HUES48 (cell line): ENCODE measurements at regions not wholly inside any gene's neighbourhood (a gene's known extent, or its start where the extent isn't known, plus 50 kb on each side); places are given as distances from the start of the nearest gene placed in this dataset.

Experiments used
- H3K27ac ChIP-seq: one replicate; pipeline ENCODE4 v1.7.0; 2013; ENCODE audit warnings: low read depth, low read length, inconsistent platforms
- H3K27me3 ChIP-seq: 2 replicates; pipeline ENCODE4 v1.6.1; 2013; ENCODE audit warnings: mild to moderate bottlenecking, low read length; ENCODE audit not compliant: control insufficient read depth, insufficient read depth
- H3K36me3 ChIP-seq: 2 replicates; pipeline ENCODE4 v1.6.1; 2013; ENCODE audit warnings: low read length; ENCODE audit not compliant: control insufficient read depth, insufficient read depth
- H3K4me1 ChIP-seq: 2 replicates; pipeline ENCODE4 v1.6.1; 2013; ENCODE audit warnings: mild to moderate bottlenecking, low read length; ENCODE audit not compliant: control insufficient read depth, insufficient read depth
- H3K4me3 ChIP-seq: 2 replicates; pipeline ENCODE4 v1.5.1; 2013; ENCODE audit warnings: mild to moderate bottlenecking, low read depth, low read length
- H3K9ac ChIP-seq: 2 replicates; pipeline ENCODE4 v1.6.1; 2013; ENCODE audit warnings: mild to moderate bottlenecking, low read depth, low read length, moderate library complexity
- H3K9me3 ChIP-seq: 2 replicates; pipeline ENCODE4 v1.6.1; 2013; ENCODE audit warnings: low read length; ENCODE audit not compliant: control insufficient read depth, insufficient read depth

- Histone ChIP-seq H3K9ac (no peak overlapping the region), H3K27me3 (no peaks in the 10 kb centered on the region), H3K4me3 (no peak overlapping the region), H3K4me1 (no peaks in the 10 kb centered on the region), H3K27ac (no peak overlapping the region), H3K36me3 (no peaks in the 10 kb centered on the region), H3K9me3 (no peaks in the 10 kb centered on the region)
Measured at GRCh38 chr10:106424981-106425380, 739.5 kb downstream of the SORCS1 start.

GRCh38 chr10:106424054-106424453, 740.5 kb downstream of the SORCS1 start:
- H3K9me3 ChIP-seq = no peaks in the 10 kb centered on the region
- H3K36me3 ChIP-seq = no peaks in the 10 kb centered on the region
- no peak overlapping the region for H3K4me3 ChIP-seq
- no peak overlapping the region for H3K9ac ChIP-seq
- H3K27ac ChIP-seq = no peak overlapping the region
- H3K27me3 ChIP-seq = no peaks in the 10 kb centered on the region
- H3K4me1 ChIP-seq = no peaks in the 10 kb centered on the region

DNA sequence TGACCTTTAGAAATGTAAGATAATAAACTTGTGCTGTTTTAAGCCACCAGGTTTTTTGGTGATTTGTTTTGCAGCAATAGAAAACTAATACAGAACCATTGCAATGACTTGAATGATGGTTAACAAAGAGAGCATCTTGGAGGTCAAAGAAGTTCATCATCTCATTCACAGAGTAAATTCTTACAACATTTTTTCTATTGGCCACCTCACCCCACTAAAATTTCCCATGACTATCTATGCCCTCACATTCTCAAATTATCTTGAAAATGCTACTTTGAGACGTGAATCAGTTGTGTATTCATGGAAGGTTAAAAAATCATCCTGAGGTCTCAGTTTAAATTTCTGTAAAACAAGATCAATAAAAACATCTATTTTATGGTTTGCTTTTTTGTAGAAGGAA, 754.2 kb downstream of the SORCS1 start:
- H3K9me3 ChIP-seq = no peaks in the 10 kb centered on the region
- no peaks in the 10 kb centered on the region for H3K4me1 ChIP-seq
- H3K4me3 ChIP-seq = no peak overlapping the region
- H3K36me3 ChIP-seq = no peaks in the 10 kb centered on the region
- H3K27me3 ChIP-seq = no peaks in the 10 kb centered on the region
- no peak overlapping the region for H3K9ac ChIP-seq
- no peak overlapping the region for H3K27ac ChIP-seq

- H3K4me3 ChIP-seq = no peak overlapping the region
- no peaks in the 10 kb centered on the region for H3K36me3 ChIP-seq
- H3K4me1 ChIP-seq = peaks cover 3% of the 10 kb centered on the region; the same call in 1 of the 2 replicates
- no peaks in the 10 kb centered on the region for H3K9me3 ChIP-seq
- H3K9ac ChIP-seq = no peak overlapping the region
- H3K27ac ChIP-seq = no peak overlapping the region
- no peaks in the 10 kb centered on the region for H3K27me3 ChIP-seq
Measured at GRCh38 chr10:106405141-106405540, 759.4 kb downstream of the SORCS1 start.

DNA sequence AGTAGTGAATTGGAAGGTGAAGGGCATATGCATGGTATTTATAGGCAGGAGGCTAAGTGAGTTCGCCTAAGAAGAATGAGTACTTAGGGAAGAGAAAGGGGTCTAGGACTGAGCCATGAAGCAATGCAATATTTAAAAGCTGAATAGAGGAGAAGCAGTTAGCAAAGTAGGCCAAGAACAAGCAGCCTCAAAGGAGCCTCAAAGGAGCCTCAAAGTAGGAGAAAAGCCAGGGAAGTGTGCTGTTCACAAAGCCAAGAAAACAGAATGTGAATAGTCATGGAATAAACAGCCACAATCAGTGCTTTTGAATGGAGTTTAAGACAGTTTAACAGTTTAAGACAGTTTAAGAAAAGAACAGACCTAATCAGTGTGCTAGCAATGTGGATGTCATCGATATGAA, 762.0 kb downstream of the SORCS1 start:
- Histone ChIP-seq H3K4me1 (peaks cover 3% of the 10 kb centered on the region; the same call in 1 of the 2 replicates), H3K9ac (no peak overlapping the region), H3K27me3 (no peaks in the 10 kb centered on the region), H3K27ac (no peak overlapping the region), H3K9me3 (no peaks in the 10 kb centered on the region), H3K36me3 (no peaks in the 10 kb centered on the region), H3K4me3 (no peak overlapping the region)

DNA sequence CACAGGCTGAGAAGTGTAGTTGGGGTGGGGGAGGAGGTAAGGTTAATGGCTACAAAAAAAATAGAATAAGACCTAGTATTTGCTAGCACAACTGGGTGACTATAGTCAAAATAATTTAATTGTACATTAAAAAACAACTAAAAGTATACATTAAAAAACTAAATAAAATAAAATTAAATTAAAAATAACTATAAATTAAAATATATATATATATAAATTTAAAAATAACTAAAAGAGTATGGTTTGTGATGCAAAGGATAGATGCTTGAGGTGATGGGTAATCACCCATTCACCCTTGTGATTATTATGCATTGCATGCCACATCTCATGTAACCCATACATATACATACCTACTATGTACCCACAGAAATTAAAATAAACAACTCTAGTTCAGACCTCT, 762.5 kb downstream of the SORCS1 start:
- Histone ChIP-seq H3K4me3 (no peak overlapping the region), H3K27me3 (no peaks in the 10 kb centered on the region), H3K27ac (no peak overlapping the region), H3K4me1 (peaks cover 3% of the 10 kb centered on the region; the same call in 1 of the 2 replicates), H3K9me3 (no peaks in the 10 kb centered on the region), H3K9ac (no peak overlapping the region), H3K36me3 (no peaks in the 10 kb centered on the region)

- H3K4me1 ChIP-seq = peaks cover 3% of the 10 kb centered on the region; the same call in 1 of the 2 replicates
- no peaks in the 10 kb centered on the region for H3K27me3 ChIP-seq
- H3K4me3 ChIP-seq = no peak overlapping the region
- no peaks in the 10 kb centered on the region for H3K36me3 ChIP-seq
- H3K27ac ChIP-seq = no peak overlapping the region
- H3K9ac ChIP-seq = no peak overlapping the region
- H3K9me3 ChIP-seq = no peaks in the 10 kb centered on the region
Measured at GRCh38 chr10:106401161-106401560, 763.3 kb downstream of the SORCS1 start.

DNA sequence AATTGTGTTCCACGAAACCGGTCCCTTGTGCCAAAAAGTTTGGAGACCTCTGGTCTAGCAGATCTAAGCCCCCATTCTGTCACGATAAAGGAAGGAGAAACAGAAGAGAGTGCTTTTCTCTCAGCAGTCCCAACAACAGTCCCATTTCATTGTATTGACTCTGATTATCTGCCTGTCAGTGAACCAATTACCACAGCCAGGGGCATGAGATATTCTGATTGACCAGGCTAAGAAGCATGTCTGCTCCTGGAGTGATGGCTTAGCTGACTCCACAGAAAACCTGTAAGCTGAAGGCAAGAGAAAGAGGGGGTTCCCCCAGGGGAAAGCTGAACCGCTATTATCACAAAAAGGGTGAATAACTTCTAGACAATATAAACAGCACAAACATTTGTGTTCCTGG, 765.4 kb downstream of the SORCS1 start:
- H3K27me3 ChIP-seq = no peaks in the 10 kb centered on the region
- no peak overlapping the region for H3K4me3 ChIP-seq
- no peak overlapping the region for H3K9ac ChIP-seq
- H3K9me3 ChIP-seq = no peaks in the 10 kb centered on the region
- peaks cover 3% of the 10 kb centered on the region; the same call in 1 of the 2 replicates for H3K4me1 ChIP-seq
- H3K27ac ChIP-seq = no peak overlapping the region
- no peaks in the 10 kb centered on the region for H3K36me3 ChIP-seq

DNA sequence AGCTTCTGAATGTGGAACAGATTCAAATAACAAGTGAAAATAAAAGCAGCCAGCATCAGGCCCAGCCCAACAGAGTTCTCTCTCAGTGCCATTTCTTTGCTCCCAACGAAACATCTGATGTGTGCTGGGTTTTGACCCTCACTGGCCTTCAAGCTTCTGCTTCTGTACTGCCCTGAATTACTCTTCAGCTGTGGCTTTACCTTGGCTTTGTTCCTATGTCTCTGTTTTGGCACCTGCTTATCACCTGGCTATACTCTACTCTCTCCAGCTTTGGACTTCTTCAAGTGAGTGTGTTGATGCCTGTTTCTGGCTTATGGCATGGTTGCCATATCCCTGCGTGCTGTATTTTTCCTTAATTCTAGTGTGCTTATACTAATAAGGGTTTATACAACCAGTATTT, 768.3 kb downstream of the SORCS1 start:
- Histone ChIP-seq H3K4me1 (no peaks in the 10 kb centered on the region), H3K9me3 (no peaks in the 10 kb centered on the region), H3K27me3 (no peaks in the 10 kb centered on the region), H3K9ac (no peak overlapping the region), H3K27ac (no peak overlapping the region), H3K36me3 (no peaks in the 10 kb centered on the region), H3K4me3 (no peak overlapping the region)

DNA sequence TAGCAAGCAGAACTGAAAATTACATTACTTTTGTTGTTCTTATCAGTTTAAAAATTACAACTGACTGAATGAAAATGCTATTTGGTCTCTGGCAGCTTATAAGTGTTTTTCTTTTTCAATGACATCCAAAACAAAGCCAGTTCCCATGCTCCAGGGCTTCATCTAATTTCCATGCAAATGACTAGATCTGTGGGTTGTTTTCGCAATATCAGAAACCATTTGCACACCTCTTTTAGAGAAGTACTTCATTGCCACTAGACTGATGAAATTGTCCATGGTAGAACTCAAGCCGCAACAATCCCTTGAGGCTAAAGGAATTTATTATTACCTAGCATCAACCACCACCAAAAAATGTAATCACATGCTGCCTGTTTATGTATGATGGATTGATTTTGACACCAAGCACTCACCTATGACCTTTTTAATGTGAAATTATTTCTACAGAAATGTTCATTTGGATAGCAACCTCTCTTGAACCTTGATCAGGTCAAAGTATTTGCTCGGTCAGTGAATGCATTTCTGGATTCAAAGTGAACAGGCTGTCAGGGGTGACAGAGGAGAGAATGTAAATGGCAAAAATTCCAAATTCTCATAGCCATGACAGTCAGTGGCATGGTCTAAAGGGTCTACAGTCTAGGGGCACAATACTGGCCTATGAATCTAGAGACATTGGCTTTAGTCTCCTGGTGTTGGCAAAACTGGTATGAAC, 769.3 kb downstream of the SORCS1 start:
- Histone ChIP-seq H3K9me3 (no peaks in the 10 kb centered on the region), H3K27ac (no peak overlapping the region), H3K27me3 (no peaks in the 10 kb centered on the region), H3K4me3 (no peak overlapping the region), H3K4me1 (no peaks in the 10 kb centered on the region), H3K9ac (no peak overlapping the region), H3K36me3 (no peaks in the 10 kb centered on the region)

GRCh38 chr10:106392778-106393177, 771.7 kb downstream of the SORCS1 start:
- H3K4me1 ChIP-seq = no peaks in the 10 kb centered on the region
- H3K27me3 ChIP-seq = no peaks in the 10 kb centered on the region
- no peaks in the 10 kb centered on the region for H3K9me3 ChIP-seq
- H3K4me3 ChIP-seq = no peak overlapping the region
- H3K9ac ChIP-seq = no peak overlapping the region
- H3K27ac ChIP-seq = no peak overlapping the region
- no peaks in the 10 kb centered on the region for H3K36me3 ChIP-seq
